Progenitor cell of endocrine pancreas (in vitro differentiated cells): ENCODE measurements at regions not wholly inside any gene's neighbourhood (a gene's known extent, or its start where the extent isn't known, plus 50 kb on each side); places are given as distances from the start of the nearest gene placed in this dataset.

Source experiments
- DNase-seq: peaks from one replicate; pipeline ENCODE4 v3.0.0; 2021; ENCODE audit warnings: low spot score; ENCODE audit not compliant: unreplicated experiment
- H3K27ac Mint-ChIP-seq: 2 replicates; pipeline ENCODE4 v1.8.0; 2021; ENCODE audit warnings: mild to moderate bottlenecking, moderate library complexity, mixed read lengths
- H3K27me3 Mint-ChIP-seq: 2 replicates; pipeline ENCODE4 v1.8.0; 2021; ENCODE audit warnings: mixed read lengths
- H3K36me3 Mint-ChIP-seq: 2 replicates; pipeline ENCODE4 v1.8.0; 2022; ENCODE audit warnings: mixed read lengths; ENCODE audit not compliant: insufficient read depth
- H3K4me1 Mint-ChIP-seq: 2 replicates; pipeline ENCODE4 v1.8.0; 2021; ENCODE audit warnings: low read depth, mixed read lengths
- H3K4me3 Mint-ChIP-seq: 2 replicates; pipeline ENCODE4 v1.8.0; 2021; ENCODE audit warnings: low read depth, mild to moderate bottlenecking, moderate library complexity, mixed read lengths
- H3K9me3 Mint-ChIP-seq: 2 replicates; pipeline ENCODE4 v1.8.0; 2021; ENCODE audit warnings: low read depth, mixed read lengths
- TF ChIP-seq, protein P1 (sequence below): fragments of 200-600 bp; sonication (generic); IDR thresholded peaks from one replicate; pipeline ENCODE4 v1.5.0; 2021; ENCODE audit warnings: antibody characterized with exemption, mild to moderate bottlenecking; ENCODE audit not compliant: unreplicated experiment

DNA sequence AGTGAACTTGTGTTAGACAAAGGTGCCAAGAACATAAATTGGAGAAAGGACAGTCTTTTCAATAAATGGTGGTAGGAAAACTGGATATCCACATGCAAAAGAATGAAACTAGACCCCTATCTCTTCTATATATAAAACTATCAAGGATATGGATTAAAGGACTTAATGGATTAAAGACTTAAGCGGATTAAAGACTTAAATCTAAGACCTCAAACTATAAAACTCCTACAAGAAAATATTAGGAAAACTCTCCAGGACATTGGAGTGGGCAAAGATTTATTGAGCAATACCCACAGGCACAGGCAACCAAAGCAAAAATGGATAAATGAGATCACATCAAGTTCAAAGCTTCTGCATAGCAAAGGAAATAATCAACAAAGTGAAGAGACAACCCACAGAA is 242.9 kb upstream of the MEOX2 start:
- Mint-ChIP-seq H3K36me3 (no peaks in the 10 kb centered on the region), H3K4me1 (no peaks in the 10 kb centered on the region), H3K27me3 (no peaks in the 10 kb centered on the region), H3K4me3 (no peak overlapping the region), H3K27ac (no peak overlapping the region), H3K9me3 (no peaks in the 10 kb centered on the region)
- TF ChIP-seq, protein P1, sequence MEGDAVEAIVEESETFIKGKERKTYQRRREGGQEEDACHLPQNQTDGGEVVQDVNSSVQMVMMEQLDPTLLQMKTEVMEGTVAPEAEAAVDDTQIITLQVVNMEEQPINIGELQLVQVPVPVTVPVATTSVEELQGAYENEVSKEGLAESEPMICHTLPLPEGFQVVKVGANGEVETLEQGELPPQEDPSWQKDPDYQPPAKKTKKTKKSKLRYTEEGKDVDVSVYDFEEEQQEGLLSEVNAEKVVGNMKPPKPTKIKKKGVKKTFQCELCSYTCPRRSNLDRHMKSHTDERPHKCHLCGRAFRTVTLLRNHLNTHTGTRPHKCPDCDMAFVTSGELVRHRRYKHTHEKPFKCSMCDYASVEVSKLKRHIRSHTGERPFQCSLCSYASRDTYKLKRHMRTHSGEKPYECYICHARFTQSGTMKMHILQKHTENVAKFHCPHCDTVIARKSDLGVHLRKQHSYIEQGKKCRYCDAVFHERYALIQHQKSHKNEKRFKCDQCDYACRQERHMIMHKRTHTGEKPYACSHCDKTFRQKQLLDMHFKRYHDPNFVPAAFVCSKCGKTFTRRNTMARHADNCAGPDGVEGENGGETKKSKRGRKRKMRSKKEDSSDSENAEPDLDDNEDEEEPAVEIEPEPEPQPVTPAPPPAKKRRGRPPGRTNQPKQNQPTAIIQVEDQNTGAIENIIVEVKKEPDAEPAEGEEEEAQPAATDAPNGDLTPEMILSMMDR: no peak
- DNase-seq: no peak

DNA sequence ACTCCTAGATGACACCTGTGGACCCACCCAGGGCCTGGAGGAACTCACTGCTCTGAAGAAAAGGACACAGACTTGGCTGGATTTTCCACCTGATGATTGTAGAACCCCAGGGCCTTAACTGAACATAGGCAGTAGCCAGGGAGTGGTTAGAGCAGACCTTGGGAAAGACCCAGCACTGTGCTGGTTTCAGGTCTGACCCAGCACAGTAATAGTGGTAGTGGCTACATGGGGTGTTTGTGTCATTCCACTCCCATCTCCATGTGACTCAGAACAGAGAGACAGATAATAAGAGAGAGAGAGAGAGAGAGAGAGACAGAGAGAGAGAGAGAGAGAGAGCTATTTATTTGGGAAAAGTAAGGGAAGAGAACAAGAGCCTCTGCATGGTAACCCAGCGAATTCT is 239.1 kb upstream of the MEOX2 start:
- H3K4me1 Mint-ChIP-seq: no peaks in the 10 kb centered on the region
- H3K27me3 Mint-ChIP-seq: no peaks in the 10 kb centered on the region
- no peak for DNase-seq
- H3K27ac Mint-ChIP-seq: no peak overlapping the region
- H3K36me3 Mint-ChIP-seq: no peaks in the 10 kb centered on the region
- peaks cover 3% of the 10 kb centered on the region for H3K9me3 Mint-ChIP-seq
- no peak overlapping the region for H3K4me3 Mint-ChIP-seq
- TF ChIP-seq, protein P1: no peak

DNA sequence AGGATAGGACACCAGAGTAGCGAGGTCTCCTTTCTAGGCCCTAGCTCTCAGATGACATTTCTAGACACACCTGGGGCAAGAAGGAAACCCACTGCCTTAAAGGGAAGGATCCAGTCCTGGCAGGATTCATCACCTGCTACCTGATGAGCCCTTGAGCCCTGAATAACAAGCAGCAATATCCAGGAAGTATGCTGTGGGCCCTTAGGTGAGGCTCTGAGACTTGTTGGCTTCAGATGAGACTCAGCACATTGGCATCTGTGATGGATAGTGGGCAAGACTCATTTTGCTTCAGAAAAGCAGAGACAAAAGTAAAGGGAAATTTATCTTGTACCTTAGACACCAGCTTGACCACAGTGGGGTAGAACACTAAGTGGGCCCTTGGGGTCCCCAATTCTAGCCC is 238.4 kb upstream of the MEOX2 start:
- no peaks in the 10 kb centered on the region for H3K36me3 Mint-ChIP-seq
- no peak for DNase-seq
- peaks cover 3% of the 10 kb centered on the region for H3K9me3 Mint-ChIP-seq
- H3K27me3 Mint-ChIP-seq: no peaks in the 10 kb centered on the region
- no peak overlapping the region for H3K27ac Mint-ChIP-seq
- no peaks in the 10 kb centered on the region for H3K4me1 Mint-ChIP-seq
- TF ChIP-seq, protein P1: no peak
- no peak overlapping the region for H3K4me3 Mint-ChIP-seq

DNA sequence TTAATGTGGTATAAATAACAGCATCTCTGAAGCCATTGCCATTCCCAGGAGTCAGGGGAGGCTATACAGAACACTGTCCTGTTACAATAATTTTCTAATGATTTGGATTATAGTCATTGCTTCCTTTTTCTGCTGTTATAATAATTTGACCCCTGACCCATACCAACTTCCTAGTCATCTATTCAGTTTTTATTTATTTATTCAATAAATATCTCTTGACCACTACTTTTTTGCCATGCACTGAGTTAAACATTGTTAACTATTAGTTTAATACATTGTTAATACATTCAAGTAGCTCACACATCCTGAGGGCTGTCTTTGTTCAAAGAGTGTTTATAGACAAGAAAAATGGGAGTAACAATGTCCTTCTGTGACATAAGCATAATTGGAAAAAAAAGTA is 235.5 kb upstream of the MEOX2 start:
- peaks cover 3% of the 10 kb centered on the region for H3K9me3 Mint-ChIP-seq
- H3K27me3 Mint-ChIP-seq: no peaks in the 10 kb centered on the region
- H3K27ac Mint-ChIP-seq: no peak overlapping the region
- H3K4me3 Mint-ChIP-seq: no peak overlapping the region
- DNase-seq: no peak
- TF ChIP-seq, protein P1: no peak
- H3K4me1 Mint-ChIP-seq: no peaks in the 10 kb centered on the region
- H3K36me3 Mint-ChIP-seq: no peaks in the 10 kb centered on the region

DNA sequence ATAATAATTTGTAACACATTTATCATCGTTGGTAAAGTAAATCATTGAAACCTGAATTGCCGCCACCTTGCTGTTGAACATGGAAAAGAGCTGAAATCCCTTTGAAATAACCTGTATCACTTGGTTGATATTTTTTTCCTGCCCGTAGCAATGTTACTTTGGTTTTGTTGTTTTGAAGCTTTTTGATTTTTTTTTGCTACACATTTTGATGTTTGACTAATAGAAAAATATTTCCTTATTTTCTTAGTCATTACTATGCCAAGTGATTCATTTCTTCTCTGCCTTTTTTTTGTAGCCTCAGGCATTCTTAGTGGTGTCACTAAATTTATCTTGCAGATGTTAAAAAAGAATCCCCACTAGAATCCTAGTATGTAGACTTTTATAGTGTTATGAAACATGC is 235.1 kb upstream of the MEOX2 start:
- Mint-ChIP-seq H3K27me3 (no peaks in the 10 kb centered on the region), H3K9me3 (peaks cover 3% of the 10 kb centered on the region), H3K4me1 (no peaks in the 10 kb centered on the region), H3K4me3 (no peak overlapping the region), H3K27ac (no peak overlapping the region), H3K36me3 (no peaks in the 10 kb centered on the region)
- TF ChIP-seq, protein P1: no peak
- DNase-seq: no peak
